GM10248 (cell line): ENCODE measurements at regions not wholly inside any gene's neighbourhood (a gene's known extent, or its start where the extent isn't known, plus 50 kb on each side); places are given as distances from the start of the nearest gene placed in this dataset.

Source experiments
- CTCF ChIA-PET: fragments of 300-600 bp; sonication (Branson Sonifier 250); formaldehyde crosslinking; extraction: SDS; loops from one replicate; lab custom pipeline; 2021; ENCODE audit warnings: antibody characterized with exemption; lab: Yijun Ruan, JAX
- POLR2A ChIA-PET: fragments of 350-650 bp; sonication (Branson Sonifier 250); formaldehyde crosslinking; extraction: SDS; loops from one replicate; lab custom pipeline; 2020; ENCODE audit warnings: antibody characterized with exemption; lab: Yijun Ruan, JAX
- DNase-seq: peaks from one replicate; pipeline ENCODE4 v3.0.0; 2012; ENCODE audit errors: extremely low spot score
- TF ChIP-seq, protein P1 (sequence below): IDR thresholded peaks from 2 replicates; pipeline ENCODE4 v1.5.1; 2012; ENCODE audit warnings: mild to moderate bottlenecking, low read depth; ENCODE audit errors: extremely low read depth, missing control alignments, control extremely low read depth

DNA sequence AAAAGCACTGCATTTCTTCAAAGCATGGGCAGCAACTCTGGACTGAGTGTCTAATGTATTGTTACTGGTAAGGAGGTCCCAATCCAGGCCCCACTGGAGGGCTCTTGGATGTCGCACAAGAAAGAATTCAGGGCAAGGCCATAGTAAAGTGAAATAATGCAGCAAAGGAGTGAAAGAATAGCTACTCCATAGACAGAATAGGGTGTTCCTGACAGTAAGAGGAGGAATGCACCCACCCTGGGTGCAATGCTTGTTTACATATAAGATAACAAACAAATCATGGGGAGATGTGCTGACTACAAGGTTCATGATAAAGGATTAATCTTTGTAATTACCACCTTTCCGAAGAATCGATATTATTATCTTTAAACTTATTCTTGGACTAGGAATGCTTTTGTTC is 58.8 kb upstream of the ABCC4 start:
- POLR2A ChIA-PET: no interaction called here
- DNase-seq: no peak
- TF ChIP-seq, protein P1, sequence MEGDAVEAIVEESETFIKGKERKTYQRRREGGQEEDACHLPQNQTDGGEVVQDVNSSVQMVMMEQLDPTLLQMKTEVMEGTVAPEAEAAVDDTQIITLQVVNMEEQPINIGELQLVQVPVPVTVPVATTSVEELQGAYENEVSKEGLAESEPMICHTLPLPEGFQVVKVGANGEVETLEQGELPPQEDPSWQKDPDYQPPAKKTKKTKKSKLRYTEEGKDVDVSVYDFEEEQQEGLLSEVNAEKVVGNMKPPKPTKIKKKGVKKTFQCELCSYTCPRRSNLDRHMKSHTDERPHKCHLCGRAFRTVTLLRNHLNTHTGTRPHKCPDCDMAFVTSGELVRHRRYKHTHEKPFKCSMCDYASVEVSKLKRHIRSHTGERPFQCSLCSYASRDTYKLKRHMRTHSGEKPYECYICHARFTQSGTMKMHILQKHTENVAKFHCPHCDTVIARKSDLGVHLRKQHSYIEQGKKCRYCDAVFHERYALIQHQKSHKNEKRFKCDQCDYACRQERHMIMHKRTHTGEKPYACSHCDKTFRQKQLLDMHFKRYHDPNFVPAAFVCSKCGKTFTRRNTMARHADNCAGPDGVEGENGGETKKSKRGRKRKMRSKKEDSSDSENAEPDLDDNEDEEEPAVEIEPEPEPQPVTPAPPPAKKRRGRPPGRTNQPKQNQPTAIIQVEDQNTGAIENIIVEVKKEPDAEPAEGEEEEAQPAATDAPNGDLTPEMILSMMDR: no peak
- CTCF ChIA-PET: interaction anchor here (4.2 kb wide), 1 partner anchor 170 kb away, joined by 18 read pairs; no protein-coding TSS in a partner anchor

DNA sequence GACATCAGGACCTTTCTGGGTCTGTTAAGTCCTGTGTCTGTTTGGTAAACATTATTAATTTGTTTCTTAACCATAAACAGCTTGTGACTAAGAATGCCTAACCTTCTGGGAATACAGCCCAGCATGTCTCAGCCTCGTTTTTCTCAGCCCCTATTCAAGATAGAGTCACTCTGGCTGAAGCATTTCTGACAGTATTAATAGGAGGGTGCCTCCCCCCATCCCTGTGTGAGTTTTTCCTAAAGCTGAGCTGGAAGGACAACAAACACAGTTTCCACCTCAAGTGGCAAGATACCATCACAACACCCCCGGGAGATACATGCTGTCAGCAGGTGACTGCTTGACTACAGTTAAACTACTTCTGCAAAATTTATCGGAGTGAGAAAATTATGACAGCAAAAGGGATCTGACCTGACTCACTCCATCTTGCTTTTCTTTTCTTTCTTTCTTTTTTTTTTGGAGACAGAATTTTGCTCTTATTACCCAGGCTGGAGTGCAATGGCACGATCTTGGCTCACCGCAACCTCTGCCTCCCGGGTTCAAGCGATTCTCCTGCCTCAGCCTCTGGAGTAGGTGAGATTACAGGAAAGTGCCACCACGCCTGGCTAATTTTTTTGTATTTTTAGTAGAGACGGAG is 59.3 kb upstream of the ABCC4 start:
- ChIA-PET POLR2A (no interaction called here), CTCF (interaction anchor here (1.0 to 4.2 kb wide), 2 partner anchors 21 to 171 kb away, joined by 5 to 18 read pairs; no protein-coding TSS in a partner anchor)
- no peak for DNase-seq
- TF ChIP-seq, protein P1: no peak

DNA sequence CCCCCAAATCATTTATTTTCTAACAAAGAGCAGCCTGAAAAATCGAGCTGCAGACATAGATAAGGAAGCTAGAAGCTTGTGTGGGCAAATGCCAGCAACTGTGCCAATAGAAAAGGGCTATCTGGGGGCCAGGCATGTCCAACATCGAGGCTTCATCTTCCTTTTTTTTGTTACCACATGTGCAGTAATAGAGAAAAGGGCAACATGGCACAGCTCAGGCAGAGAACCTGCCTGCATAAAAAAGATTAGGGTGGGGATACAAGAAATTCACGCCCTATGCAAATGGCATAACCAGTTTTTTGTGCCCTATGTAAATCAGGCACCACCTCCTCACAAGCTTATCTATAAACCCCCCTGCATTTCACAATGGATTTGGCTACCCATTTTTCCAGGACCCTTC is 60.4 kb upstream of the ABCC4 start:
- ChIA-PET CTCF (interaction anchor here (0.6 to 4.2 kb wide), 5 partner anchors 8 to 289 kb away, joined by 3 to 18 read pairs (median 3); no protein-coding TSS in a partner anchor), POLR2A (interaction anchor here (0.6 to 0.7 kb wide), 2 partner anchors 47 to 111 kb away, joined by 4 to 5 read pairs; no protein-coding TSS in a partner anchor)
- no peak for DNase-seq
- TF ChIP-seq, protein P1: no peak

DNA sequence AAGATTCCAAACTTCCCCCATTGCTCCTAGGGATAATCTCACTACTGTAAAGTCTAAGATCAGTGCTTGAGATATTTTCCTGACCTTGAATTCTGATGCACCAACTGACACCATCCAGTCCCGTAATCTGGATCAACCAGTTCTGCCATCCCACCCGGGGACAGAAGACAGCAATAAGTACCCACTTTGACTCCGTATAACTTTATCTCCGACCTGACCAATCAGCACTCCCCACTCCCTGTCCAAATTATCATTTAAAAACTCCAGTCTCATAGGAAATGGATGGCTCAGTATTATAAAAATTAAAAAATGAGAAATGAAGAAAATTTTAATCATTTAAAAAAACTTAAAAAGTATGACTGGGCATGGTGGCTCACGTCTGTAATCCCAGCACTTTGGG is 61.4 kb upstream of the ABCC4 start:
- DNase-seq: no peak
- ChIA-PET CTCF (interaction anchor here (1.2 kb wide), 1 partner anchor 18 kb away, joined by 5 read pairs; no protein-coding TSS in a partner anchor), POLR2A (interaction anchor here (0.7 kb wide), 1 partner anchor 110 kb away, joined by 4 read pairs; no protein-coding TSS in a partner anchor)
- TF ChIP-seq, protein P1: no peak

DNA sequence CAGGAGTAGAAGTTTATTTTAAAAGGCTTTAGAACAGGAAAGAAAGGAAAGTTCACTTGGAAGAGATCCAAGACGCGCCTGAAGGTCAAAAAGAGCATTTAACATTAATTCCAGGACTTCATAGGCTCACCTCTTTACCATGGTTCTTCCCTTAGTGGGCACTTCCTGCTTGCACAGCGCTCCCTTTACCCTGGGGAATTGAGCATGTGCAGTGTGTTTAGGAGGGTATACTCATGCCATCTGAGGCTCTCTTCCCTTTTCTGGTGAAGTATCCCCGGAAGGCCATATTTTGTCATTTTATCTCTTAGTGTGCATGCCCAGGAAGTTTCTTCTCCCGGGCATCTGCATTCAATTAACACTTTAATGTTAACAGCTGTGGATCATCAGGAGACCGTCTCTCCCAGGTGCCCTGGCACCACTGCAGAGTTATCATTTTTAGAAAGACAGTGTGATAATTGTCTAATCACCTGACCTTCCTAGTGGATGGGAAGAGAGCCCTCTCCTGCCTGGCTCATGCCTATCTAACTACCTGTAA is 66.1 kb upstream of the ABCC4 start:
- CTCF ChIA-PET: interaction anchor here (18.1 kb wide), 1 partner anchor 180 kb away, joined by 298 read pairs; no protein-coding TSS in a partner anchor

DNA sequence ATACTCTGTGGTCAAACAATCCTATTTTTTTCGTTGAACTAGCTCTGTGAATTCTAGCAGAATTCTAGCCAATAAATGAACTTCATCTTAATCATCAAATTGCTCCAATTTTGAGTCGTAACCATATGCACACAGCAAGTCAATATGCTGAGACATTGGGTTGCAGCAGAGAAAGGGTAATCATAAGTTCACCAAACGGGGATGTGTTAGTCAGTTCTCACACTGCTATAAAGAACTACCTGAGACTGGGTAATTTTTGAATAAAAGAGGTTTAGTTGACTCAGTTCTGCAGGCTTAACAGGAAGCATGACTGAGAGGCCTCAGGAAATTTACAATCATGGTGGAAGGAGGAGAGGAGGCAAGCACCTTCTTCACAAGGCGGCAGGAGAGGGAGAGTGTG is 67.7 kb upstream of the ABCC4 start:
- CTCF ChIA-PET: interaction anchor here (1.3 to 18.1 kb wide), 2 partner anchors 9 to 182 kb away, joined by 4 to 298 read pairs; no protein-coding TSS in a partner anchor
- TF ChIP-seq, protein P1: no peak
- no peak for DNase-seq
- POLR2A ChIA-PET: no interaction called here

More for the DNA sequence above, 66.1 kb upstream of the ABCC4 start:
- POLR2A ChIA-PET: no interaction called here
- TF ChIP-seq, protein P1: no peak
- no peak for DNase-seq
